ENCODE measurements at regions not wholly inside any gene's neighbourhood (a gene's known extent, or its start where the extent isn't known, plus 50 kb on each side); places are given as distances from the start of the nearest gene placed in this dataset.

DNA sequence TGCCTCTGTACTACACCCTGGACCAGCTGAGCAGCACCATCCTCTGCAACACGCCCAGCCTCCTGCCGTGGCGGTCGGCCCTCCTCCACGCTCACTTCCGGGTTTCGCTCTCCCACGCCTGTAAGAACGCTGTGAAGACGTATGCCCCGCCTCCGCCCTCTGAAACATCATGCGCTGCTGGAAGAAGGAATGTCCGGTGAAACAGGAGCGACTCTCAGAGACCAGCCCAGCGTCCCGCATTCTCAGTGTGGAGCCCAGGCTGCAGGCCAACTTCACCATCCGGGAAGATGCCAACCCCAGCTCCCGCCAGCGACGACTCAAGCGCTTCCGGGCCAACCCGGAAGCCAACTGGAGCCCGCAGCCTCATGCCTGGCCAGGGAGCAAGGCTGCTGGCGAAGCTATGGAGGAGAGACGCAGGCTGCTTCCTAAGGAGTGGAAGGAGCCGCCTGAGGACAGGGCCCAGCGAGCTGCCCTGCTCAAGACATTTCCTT lies 186.1 kb upstream of the SLITRK2 start:
- TF ChIP-seq, protein P1, sequence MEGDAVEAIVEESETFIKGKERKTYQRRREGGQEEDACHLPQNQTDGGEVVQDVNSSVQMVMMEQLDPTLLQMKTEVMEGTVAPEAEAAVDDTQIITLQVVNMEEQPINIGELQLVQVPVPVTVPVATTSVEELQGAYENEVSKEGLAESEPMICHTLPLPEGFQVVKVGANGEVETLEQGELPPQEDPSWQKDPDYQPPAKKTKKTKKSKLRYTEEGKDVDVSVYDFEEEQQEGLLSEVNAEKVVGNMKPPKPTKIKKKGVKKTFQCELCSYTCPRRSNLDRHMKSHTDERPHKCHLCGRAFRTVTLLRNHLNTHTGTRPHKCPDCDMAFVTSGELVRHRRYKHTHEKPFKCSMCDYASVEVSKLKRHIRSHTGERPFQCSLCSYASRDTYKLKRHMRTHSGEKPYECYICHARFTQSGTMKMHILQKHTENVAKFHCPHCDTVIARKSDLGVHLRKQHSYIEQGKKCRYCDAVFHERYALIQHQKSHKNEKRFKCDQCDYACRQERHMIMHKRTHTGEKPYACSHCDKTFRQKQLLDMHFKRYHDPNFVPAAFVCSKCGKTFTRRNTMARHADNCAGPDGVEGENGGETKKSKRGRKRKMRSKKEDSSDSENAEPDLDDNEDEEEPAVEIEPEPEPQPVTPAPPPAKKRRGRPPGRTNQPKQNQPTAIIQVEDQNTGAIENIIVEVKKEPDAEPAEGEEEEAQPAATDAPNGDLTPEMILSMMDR (IDR thresholded peaks at IDR 0.05), result no peak

DNA sequence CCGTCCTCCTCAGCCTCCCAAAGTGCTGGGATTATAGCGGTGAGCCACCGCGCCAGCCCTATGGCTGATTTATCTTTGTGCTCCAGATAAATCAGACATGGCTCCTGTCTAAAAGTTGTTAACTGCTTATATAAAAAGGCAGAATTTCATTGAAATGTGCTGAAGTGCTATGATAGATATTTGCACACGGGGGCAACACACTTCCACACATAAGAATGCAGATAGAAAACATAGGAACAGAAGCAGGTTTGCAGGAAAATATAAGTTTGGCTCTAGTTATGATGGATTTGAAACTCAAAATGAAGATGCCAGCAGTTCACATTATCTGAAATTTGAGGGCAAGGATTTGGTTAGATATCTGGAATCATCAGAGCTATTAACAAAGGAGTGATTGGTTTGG lies 163.1 kb upstream of the SLITRK2 start:
- TF ChIP-seq, protein P1 (IDR thresholded peaks at IDR 0.05), result no peak

DNA sequence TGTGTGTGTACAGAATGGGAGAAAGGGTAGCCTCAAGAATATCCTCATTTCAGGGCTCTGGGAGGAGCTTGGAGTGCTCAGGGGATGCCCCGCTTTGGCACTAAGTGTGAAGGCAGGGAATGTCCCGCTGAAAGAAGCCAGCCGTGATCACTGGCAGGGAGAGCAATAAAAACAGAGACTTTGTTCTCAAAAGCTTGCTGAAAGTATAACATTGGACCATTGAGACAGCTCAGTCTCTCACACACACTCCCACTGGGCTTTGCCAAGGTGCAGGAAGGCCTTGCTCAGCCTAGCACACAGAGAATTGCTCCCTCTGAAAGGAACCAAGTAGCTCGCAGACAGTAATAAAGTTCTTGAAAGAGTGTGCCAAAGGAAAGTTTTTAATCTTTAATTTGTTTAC lies 143.8 kb upstream of the SLITRK2 start:
- TF ChIP-seq, protein P1 (IDR thresholded peaks at IDR 0.05), result no peak

DNA sequence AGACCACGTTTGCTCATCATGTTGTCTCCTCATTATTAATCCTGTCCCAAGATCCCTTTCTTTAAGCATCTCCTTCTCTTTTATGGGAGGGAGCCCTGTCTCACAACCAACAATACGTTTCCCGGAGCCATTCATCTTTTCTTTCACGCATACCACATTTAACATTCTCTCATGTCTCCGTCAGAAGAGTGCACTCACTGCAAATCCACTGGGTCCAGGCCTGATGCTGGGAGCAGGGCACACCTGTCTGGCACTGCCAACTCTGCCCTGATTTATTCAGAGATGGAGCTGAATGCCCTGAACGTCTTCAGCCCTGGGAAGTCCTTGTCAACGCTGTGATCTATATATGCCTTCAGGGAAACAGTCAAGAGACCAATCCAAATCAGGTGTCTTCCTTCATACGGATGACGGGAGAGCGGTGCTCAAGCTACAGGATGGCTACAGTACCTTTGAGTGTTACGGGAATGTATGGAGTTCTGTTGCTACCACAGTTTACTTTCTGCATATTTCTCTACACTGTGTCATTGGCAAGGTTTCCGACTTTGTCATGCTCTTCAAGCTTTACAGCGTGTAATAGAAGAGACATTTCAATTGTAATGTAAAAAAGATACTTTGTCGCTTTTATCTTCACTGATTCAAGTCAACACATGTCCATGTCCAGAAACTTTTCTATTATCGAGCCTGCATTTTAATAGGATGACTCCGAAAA lies 140.4 kb upstream of the SLITRK2 start:
- TF ChIP-seq, protein P1 (IDR thresholded peaks at IDR 0.05), result no peak

DNA sequence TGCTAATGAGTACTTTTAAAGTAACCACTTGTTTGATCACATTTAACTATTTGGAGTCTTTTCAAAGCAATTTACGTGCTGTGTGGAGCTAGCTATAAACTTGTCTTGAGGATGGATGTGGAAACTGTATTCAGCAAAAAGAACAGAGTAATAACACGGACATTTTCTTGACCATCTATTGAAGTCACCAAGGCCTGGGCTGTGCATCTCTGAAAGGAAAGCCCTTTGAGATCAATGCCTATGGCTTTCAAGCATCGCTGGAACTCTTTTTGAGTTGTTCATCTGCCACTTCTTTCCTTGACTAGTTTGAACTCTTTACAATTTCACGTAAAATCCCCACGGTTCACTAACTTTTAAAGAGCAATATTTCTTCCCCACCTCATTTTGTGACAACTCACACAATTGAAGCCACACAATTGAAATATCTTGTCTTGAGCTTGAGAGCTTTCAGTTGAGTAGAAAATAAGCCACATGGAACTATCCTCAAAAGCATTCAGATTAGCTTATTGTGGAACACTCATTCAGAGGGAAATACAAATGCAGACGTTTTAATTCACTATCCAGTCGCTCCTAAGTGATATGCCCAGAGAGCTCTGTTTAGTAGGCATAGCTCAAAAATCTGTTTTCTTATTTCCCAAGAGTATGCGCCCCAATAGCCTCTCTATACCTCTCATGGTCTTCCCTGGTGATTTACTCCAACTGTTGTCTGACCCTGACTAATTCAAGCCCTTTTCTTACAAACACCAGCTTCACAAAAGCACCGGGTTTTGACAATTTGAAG lies 134.9 kb upstream of the SLITRK2 start:
- TF ChIP-seq, protein P1 (IDR thresholded peaks at IDR 0.05), result no peak

DNA sequence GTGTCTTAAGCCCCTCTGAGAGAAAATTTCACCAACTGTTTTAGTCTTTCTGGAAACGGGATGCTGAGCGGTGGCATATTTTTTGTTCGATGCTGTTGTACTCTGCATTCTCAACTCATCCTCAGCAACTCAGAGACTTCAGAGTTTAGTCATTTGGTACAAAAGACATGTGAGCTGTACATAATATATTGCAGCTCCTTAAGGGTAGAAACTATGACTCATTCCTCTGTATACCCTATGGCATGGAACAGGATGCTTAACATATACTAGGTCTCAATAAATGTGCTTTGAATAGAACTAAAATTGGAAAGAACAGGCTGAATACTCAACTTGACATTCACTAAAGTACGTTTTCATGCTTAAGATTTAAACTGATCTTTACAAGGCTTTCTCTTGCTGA lies 130.5 kb upstream of the SLITRK2 start:
- TF ChIP-seq, protein P1 (IDR thresholded peaks at IDR 0.05), result no peak

DNA sequence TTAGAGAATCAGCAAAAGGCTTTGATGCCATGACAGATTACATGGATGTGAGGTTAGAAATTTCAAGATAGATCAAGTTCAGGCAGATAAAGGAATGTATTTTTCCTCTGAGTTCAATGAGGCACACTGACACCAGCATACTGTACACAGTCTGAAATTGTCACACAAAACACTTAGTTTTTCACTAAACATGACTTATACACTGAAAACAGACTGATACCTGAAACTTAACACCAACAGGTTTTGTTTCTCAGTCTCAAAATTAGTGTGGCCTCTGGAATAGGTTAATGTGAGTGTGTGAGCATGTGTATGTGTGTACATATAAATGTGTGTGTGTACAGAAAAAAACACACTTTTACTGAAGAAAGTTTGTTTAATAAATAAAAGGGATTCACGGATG lies 129.9 kb upstream of the SLITRK2 start:
- TF ChIP-seq, protein P1 (IDR thresholded peaks at IDR 0.05), result no peak

Data from LNCAP (cell line).